Activated naive CD4-positive, alpha-beta T cell (primary cell): ENCODE measurements at regions not wholly inside any gene's neighbourhood (a gene's known extent, or its start where the extent isn't known, plus 50 kb on each side); places are given as distances from the start of the nearest gene placed in this dataset.

Source experiments
- DNase-seq, 4 experiments: peaks; one replicate each; lab custom pipeline; 2025; lab: John Stamatoyannopoulos, UW

- DNase-seq, result no peak
Measured at GRCh38 chr20:58000861-58001260, 227.6 kb downstream of the ANKRD60 start.

GRCh38 chr20:57999465-58000111 is 228.9 kb downstream of the ANKRD60 start:
- no peak for DNase-seq

GRCh38 chr20:57998981-57999464 is 229.4 kb downstream of the ANKRD60 start:
- no peak for DNase-seq

- DNase-seq, result no peak
Measured at GRCh38 chr20:57998276-57998675, 230.2 kb downstream of the ANKRD60 start.

- no peak for DNase-seq
Measured at GRCh38 chr20:57996936-57997890, 231.2 kb downstream of the ANKRD60 start.

GRCh38 chr20:57996465-57996864 is 232.0 kb downstream of the ANKRD60 start:
- DNase-seq, result no peak

- DNase-seq, result no peak
Measured at GRCh38 chr20:57995381-57995977, 233.0 kb downstream of the ANKRD60 start.

GRCh38 chr20:57993716-57994431 is 234.6 kb downstream of the ANKRD60 start:
- no peak for DNase-seq

GRCh38 chr20:57991211-57991881 is 237.1 kb downstream of the ANKRD60 start:
- no peak for DNase-seq

- DNase-seq, result no peak
Measured at GRCh38 chr20:57990396-57990987, 238.0 kb downstream of the ANKRD60 start.

- no peak for DNase-seq
Measured at GRCh38 chr20:57988828-57989227, 239.6 kb downstream of the ANKRD60 start.

- DNase-seq, result no peak
Measured at GRCh38 chr20:57988422-57988821, 240.0 kb downstream of the ANKRD60 start.

GRCh38 chr20:57987659-57988058 is 240.8 kb downstream of the ANKRD60 start:
- no peak for DNase-seq

- DNase-seq, result no peak
Measured at GRCh38 chr20:57986666-57987065, 241.8 kb downstream of the ANKRD60 start.

GRCh38 chr20:57985278-57985677 is 243.2 kb downstream of the ANKRD60 start:
- DNase-seq, result no peak

- DNase-seq, result no peak
Measured at GRCh38 chr20:57983082-57983481, 245.4 kb downstream of the ANKRD60 start.

- no peak for DNase-seq
Measured at GRCh38 chr20:57980506-57980905, 247.9 kb downstream of the ANKRD60 start.

GRCh38 chr20:57977569-57977968 is 250.9 kb downstream of the ANKRD60 start:
- no peak for DNase-seq

- no peak for DNase-seq
Measured at GRCh38 chr20:57977141-57977540, 251.3 kb downstream of the ANKRD60 start.

- no peak for DNase-seq
Measured at GRCh38 chr20:57974863-57975262, 253.6 kb downstream of the ANKRD60 start.

GRCh38 chr20:57973886-57974285 is 254.6 kb downstream of the ANKRD60 start:
- DNase-seq, result no peak
